Right atrium auricular region (tissue), 2 donors: ENCODE measurements at regions not wholly inside any gene's neighbourhood (a gene's known extent, or its start where the extent isn't known, plus 50 kb on each side); places are given as distances from the start of the nearest gene placed in this dataset.
A peak's percentile ranks its signal among the peaks of the same experiment; 100 is the strongest.

Source experiments
- DNase-seq: peaks from one replicate; pipeline ENCODE4 v3.0.0-alpha.2; 2019; ENCODE audit warnings: low spot score
- H3K27ac ChIP-seq, 2 donors: fragments of 200-600 bp; sonication (generic); 1 replicate in 1 of 2; 2 replicates in 1 of 2; pipeline ENCODE4 v1.5.1; 2016 to 2019
- H3K27me3 ChIP-seq, 2 donors: fragments of 200-600 bp; sonication (generic); one replicate each; pipeline versions ENCODE4 v1.5.1 to v1.6.0; 2017 to 2019
- H3K36me3 ChIP-seq: fragments of 200-600 bp; sonication (generic); one replicate; pipeline ENCODE4 v1.5.1; 2016
- H3K4me1 ChIP-seq, 2 donors: fragments of 200-600 bp; sonication (generic); one replicate each; pipeline versions ENCODE4 v1.5.1 to v1.6.0; 2017 to 2019
- H3K4me3 ChIP-seq, 2 donors: fragments of 200-600 bp; sonication (generic); 1 replicate in 1 of 2; 2 replicates in 1 of 2; pipeline ENCODE4 v1.5.1; 2017 to 2019; ENCODE audit warnings: mild to moderate bottlenecking in 1 of 2, moderate library complexity in 1 of 2
- H3K9me3 ChIP-seq, 2 donors: fragments of 200-600 bp; sonication (generic); one replicate each; pipeline ENCODE4 v1.5.1; 2019
- TF ChIP-seq, protein P1 (sequence below), 2 donors: fragments of 200-600 bp; sonication (generic); IDR thresholded peaks; one replicate each; pipeline ENCODE4 v1.5.1; 2019; ENCODE audit warnings: antibody characterized with exemption in 2 of 2

DNA sequence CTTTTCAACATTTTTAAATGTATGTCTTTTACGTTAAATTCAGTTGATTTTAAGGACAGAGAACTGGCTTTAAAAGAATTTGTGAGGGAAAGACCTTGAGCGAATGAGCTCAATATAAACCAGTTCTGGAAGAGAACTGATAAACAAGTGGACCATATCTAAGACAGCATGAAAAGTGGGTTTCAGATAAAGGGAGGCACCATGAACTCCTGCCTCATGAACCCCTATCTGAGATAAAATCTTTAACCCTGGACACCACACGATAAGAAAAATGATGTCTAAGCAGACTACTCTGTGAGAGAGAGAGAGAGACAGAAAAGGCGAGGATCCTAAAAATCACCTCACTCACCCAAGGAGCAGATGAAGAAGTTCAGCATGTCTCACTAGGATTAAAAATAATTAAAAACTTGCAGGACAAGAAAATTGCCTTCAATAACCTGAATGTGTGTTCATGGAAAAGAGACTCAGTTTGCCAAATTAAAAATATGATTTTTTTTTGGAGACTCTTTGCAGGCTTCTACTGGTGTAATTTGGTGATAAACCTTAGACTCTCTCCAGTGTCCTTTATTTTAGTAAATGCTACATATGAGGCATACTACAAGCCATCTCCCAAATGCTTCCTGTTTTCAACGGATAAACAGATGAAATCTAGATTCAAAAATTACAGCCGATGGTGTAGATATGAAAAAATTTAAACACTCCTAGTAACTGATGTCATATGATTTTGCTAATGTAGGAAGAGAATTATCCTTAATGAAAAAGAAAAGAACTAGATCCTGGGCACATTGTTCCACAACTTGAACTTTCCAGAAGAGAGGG is 299.5 kb downstream of the ADGB start:
- TF ChIP-seq, protein P1, sequence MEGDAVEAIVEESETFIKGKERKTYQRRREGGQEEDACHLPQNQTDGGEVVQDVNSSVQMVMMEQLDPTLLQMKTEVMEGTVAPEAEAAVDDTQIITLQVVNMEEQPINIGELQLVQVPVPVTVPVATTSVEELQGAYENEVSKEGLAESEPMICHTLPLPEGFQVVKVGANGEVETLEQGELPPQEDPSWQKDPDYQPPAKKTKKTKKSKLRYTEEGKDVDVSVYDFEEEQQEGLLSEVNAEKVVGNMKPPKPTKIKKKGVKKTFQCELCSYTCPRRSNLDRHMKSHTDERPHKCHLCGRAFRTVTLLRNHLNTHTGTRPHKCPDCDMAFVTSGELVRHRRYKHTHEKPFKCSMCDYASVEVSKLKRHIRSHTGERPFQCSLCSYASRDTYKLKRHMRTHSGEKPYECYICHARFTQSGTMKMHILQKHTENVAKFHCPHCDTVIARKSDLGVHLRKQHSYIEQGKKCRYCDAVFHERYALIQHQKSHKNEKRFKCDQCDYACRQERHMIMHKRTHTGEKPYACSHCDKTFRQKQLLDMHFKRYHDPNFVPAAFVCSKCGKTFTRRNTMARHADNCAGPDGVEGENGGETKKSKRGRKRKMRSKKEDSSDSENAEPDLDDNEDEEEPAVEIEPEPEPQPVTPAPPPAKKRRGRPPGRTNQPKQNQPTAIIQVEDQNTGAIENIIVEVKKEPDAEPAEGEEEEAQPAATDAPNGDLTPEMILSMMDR (IDR thresholded peaks at IDR 0.05): no peak
- H3K36me3 ChIP-seq: no peaks in the 10 kb centered on the region
- no peak overlapping the region for H3K4me3 ChIP-seq
- DNase-seq: no peak
- peaks cover 0 to 9% of the 10 kb centered on the region in 2 donors for H3K4me1 ChIP-seq
- H3K27me3 ChIP-seq: no peaks in the 10 kb centered on the region
- no peak overlapping the region for H3K27ac ChIP-seq
- H3K9me3 ChIP-seq: no peaks in the 10 kb centered on the region

- no peak overlapping the region for H3K4me3 ChIP-seq
- peaks cover 0 to 10% of the 10 kb centered on the region in 2 donors for H3K4me1 ChIP-seq
- no peak overlapping the region for H3K27ac ChIP-seq
- no peaks in the 10 kb centered on the region for H3K27me3 ChIP-seq
- no peaks in the 10 kb centered on the region for H3K9me3 ChIP-seq
- TF ChIP-seq, protein P1 (IDR thresholded peaks at IDR 0.05): no peak
- no peaks in the 10 kb centered on the region for H3K36me3 ChIP-seq
- DNase-seq: no peak
Observed at GRCh38 chr6:146898888-146899227, 300.1 kb downstream of the ADGB start.

DNA sequence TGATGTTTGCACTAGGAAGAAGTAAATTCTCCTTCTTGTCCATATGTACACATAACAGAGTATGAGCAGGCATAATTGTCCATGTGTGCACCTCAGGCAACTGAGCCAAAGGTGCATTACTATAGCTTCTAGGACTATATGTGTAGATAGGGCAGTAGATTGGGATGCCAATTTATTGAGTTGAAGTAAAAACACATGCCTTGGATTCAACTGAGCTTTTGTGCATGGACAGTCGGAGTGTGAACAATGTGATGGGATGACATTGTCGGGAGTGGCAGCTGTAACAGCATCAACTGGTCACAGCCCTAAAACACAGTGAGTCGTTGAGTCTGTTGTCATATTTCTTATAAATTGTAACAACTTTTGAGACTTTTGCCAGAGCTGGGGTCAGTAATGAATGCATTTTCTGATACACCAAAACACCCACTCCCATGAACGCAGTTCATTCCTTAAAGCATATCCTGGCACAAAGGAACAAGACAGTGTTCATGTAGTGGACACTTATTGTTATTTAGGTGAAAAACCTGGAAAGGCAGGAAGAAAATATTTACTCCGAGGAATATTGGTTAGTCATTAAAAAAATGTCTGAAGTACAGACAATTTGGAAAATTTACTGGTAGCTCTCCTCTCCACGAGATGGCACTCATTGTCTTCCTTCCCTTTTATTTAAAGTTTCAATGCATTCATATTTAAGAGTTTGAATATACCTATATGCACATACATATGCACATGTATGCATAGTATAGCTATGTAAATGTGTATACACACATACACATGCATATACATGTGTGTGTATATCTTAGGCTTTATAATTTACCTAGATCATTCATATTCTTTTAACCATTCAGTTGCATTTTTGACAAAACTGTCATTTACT is 302.0 kb upstream of the STXBP5 start:
- TF ChIP-seq, protein P1 (IDR thresholded peaks at IDR 0.05): peak in 1 of 2 donors; percentile 27
- H3K27ac ChIP-seq: no peak overlapping the region
- peaks cover 0 to 10% of the 10 kb centered on the region in 2 donors for H3K4me1 ChIP-seq
- no peak overlapping the region for H3K4me3 ChIP-seq
- H3K36me3 ChIP-seq: no peaks in the 10 kb centered on the region
- no peaks in the 10 kb centered on the region for H3K27me3 ChIP-seq
- DNase-seq: no peak
- H3K9me3 ChIP-seq: no peaks in the 10 kb centered on the region

DNA sequence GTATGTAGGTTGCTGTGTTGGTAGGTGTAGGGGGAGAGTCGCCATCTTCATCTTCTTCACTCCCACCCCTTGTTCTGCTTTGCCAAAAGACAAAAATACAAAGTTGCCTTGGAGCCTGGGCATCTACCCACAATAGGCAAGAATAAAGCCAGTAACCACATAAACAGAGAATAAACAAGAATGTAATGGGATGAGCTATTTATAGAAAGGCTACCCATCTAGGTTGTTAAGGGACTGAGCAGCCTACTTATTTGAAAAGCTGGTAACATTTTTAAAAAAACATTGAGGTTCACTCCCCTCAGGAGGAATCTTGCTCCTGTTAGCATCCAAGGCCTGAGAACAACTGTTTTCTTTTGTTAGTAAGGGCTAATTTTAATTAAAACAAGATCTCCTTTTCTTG is 301.4 kb upstream of the STXBP5 start:
- H3K4me3 ChIP-seq: no peak overlapping the region

DNA sequence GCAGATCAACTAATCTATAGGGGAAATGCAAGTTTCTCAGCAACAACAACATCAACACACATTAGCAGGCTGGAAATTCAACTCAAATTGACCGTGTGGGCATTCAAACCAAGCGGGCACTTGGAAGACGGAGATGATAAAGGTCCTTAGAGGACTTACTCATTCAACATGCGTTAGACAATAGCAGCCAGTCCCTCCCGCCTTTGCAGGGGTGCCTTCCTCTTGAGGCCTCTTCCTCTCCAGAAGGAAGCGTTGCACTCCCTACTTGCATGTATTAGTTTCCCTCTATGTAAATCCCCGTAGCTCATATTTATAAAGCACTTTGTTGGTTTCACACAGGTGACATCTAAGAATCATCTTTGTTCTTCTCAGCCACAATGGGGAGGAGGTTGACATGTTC is 300.8 kb upstream of the STXBP5 start:
- no peak for DNase-seq
- no peak overlapping the region for H3K27ac ChIP-seq
- H3K4me3 ChIP-seq: no peak overlapping the region
- no peaks in the 10 kb centered on the region for H3K9me3 ChIP-seq
- H3K4me1 ChIP-seq: peaks cover 0 to 10% of the 10 kb centered on the region in 2 donors
- no peaks in the 10 kb centered on the region for H3K27me3 ChIP-seq
- no peaks in the 10 kb centered on the region for H3K36me3 ChIP-seq
- TF ChIP-seq, protein P1 (IDR thresholded peaks at IDR 0.05): no peak

More for the DNA sequence above, 301.4 kb upstream of the STXBP5 start:
- Histone ChIP-seq H3K4me1 (peaks cover 0 to 10% of the 10 kb centered on the region in 2 donors), H3K9me3 (no peaks in the 10 kb centered on the region), H3K27ac (no peak overlapping the region), H3K36me3 (no peaks in the 10 kb centered on the region), H3K27me3 (no peaks in the 10 kb centered on the region)
- no peak for DNase-seq
- TF ChIP-seq, protein P1 (IDR thresholded peaks at IDR 0.05): no peak
